HG02973 (cell line): ENCODE measurements at regions not wholly inside any gene's neighbourhood (a gene's known extent, or its start where the extent isn't known, plus 50 kb on each side); places are given as distances from the start of the nearest gene placed in this dataset.
A peak's percentile ranks its signal among the peaks of the same experiment; 100 is the strongest.

Experiments used
- ATAC-seq: cut with Tn5 transposase; IDR thresholded peaks from one replicate; pipeline ENCODE4 v1.9.1; 2021; ENCODE audit warnings: moderate library complexity; ENCODE audit not compliant: unreplicated experiment

GRCh38 chr12:132426349-132427173, 63.4 kb upstream of the FBRSL1 start:
- ATAC-seq = no peak

GRCh38 chr12:132424811-132425210, 65.1 kb upstream of the FBRSL1 start:
- ATAC-seq = no peak

GRCh38 chr12:132423820-132424645, 65.9 kb upstream of the FBRSL1 start:
- no peak for ATAC-seq

GRCh38 chr12:132423251-132423819, 66.6 kb upstream of the FBRSL1 start:
- ATAC-seq = no peak

- ATAC-seq = no peak
Measured at GRCh38 chr12:132422381-132423043, 67.4 kb upstream of the FBRSL1 start.

- no peak for ATAC-seq
Measured at GRCh38 chr12:132422040-132422380, 67.9 kb upstream of the FBRSL1 start.

- ATAC-seq = no peak
Measured at GRCh38 chr12:132419631-132420246, 70.2 kb upstream of the FBRSL1 start.

GRCh38 chr12:132418393-132418925, 71.5 kb upstream of the FBRSL1 start:
- ATAC-seq = no peak

- ATAC-seq = no peak
Measured at GRCh38 chr12:132417741-132418140, 72.2 kb upstream of the FBRSL1 start.

- no peak for ATAC-seq
Measured at GRCh38 chr12:132416827-132417226, 73.1 kb upstream of the FBRSL1 start.

- no peak for ATAC-seq
Measured at GRCh38 chr12:132416121-132416673, 73.8 kb upstream of the FBRSL1 start.

- ATAC-seq = no peak
Measured at GRCh38 chr12:132415327-132416120, 74.4 kb upstream of the FBRSL1 start.

GRCh38 chr12:132414634-132415326, 75.2 kb upstream of the FBRSL1 start:
- peak; percentile 66 for ATAC-seq

GRCh38 chr12:132413931-132414588, 75.9 kb upstream of the FBRSL1 start:
- ATAC-seq = no peak

- no peak for ATAC-seq
Measured at GRCh38 chr12:132411457-132411856, 78.5 kb upstream of the FBRSL1 start.

GRCh38 chr12:132410849-132411248, 79.1 kb upstream of the FBRSL1 start:
- no peak for ATAC-seq

- ATAC-seq = no peak
Measured at GRCh38 chr12:132410296-132410625, 79.7 kb upstream of the FBRSL1 start.

GRCh38 chr12:132409495-132410295, 80.3 kb upstream of the FBRSL1 start:
- no peak for ATAC-seq
